ENCODE measurements at regions not wholly inside any gene's neighbourhood (a gene's known extent, or its start where the extent isn't known, plus 50 kb on each side); places are given as distances from the start of the nearest gene placed in this dataset.
"Not testable (repeated sequence)": the region's sequence is repeated elsewhere in the genome, so short reads cannot be mapped to it uniquely, and the experiment has no call there.

DNA sequence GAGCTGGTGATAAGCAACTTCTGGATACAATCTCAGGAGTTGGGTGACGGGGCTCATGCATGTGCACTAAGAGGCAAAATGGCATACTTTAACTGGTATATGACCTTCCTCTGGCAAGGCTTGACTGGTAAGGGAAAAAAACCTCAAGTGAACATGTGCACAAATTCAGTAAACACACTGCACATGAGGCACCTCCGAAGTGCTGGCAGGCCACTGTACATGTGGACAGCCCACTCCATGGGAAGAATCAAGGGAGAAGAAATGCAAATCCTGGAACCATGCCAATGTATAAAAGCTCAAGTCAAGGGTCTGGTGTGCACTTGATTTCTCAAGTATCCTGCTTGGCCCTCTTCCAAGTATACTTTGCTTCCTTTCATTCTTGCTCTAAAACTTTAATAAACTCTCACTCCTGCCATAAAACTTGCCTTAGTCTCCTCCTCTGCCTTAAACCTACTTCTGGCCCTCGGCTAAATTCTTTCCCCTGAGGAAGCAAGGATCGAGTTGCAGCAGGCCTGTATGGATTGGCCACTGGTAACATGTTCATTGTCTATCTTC, 167.2 kb downstream of the RAMP3 start:
- no peak for TF ChIP-seq CTCF (IDR thresholded peaks at IDR 0.05)
- peak in 1 of 4 donors; percentile 3 for DNase-seq
- intact Hi-C loops (cut with DNase I), result no loop called here
- Histone ChIP-seq H3K4me3 (no peak overlapping the region), H3K9me3 (no peaks in the 10 kb centered on the region), H3K27ac (no peak overlapping the region), H3K36me3 (no peaks in the 10 kb centered on the region), H3K27me3 (no peaks in the 10 kb centered on the region), H3K4me1 (no peaks in the 10 kb centered on the region)
- peak; percentile 83 for ATAC-seq

DNA sequence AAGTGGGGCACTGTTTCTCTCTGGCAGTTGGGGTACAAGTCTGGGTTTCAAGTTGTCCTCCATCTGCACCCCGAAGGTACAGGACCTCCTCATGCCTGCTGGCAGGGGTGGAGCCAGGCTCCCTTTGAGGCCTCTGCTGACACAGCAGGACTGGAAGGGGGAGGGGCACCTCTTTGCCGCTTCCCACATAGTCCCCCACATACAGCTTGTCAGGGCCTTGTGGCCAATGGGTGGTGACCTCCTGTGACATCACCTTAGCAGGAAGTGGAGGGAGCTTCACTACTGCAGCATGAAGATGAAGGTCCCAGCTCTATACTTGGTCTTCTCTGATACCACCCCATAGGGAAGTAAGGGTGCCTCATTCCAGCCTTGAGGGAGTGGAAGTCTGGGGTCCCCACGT, 167.8 kb downstream of the RAMP3 start:
- no peak for TF ChIP-seq CTCF (IDR thresholded peaks at IDR 0.05)
- DNase-seq (no peak), ATAC-seq (no peak)
- H3K36me3 ChIP-seq, result no peaks in the 10 kb centered on the region
- no peaks in the 10 kb centered on the region for H3K4me1 ChIP-seq
- no peaks in the 10 kb centered on the region for H3K9me3 ChIP-seq
- H3K27me3 ChIP-seq, result no peaks in the 10 kb centered on the region
- no peak overlapping the region for H3K4me3 ChIP-seq
- intact Hi-C loops (cut with DNase I), result no loop called here
- H3K27ac ChIP-seq, result no peak overlapping the region

- H3K27ac ChIP-seq, result no peak overlapping the region
- H3K36me3 ChIP-seq, result no peaks in the 10 kb centered on the region
- no peak for TF ChIP-seq CTCF (IDR thresholded peaks at IDR 0.05)
- peaks cover 0 to 20% of the 10 kb centered on the region in 2 donors for H3K9me3 ChIP-seq
- DNase-seq, result no peak
- no peaks in the 10 kb centered on the region for H3K27me3 ChIP-seq
- no peaks in the 10 kb centered on the region for H3K4me1 ChIP-seq
- no peak overlapping the region for H3K4me3 ChIP-seq
- intact Hi-C loops (cut with DNase I), result no loop called here
- no peak for ATAC-seq
Observed at GRCh38 chr7:45328403-45328981, 170.9 kb downstream of the RAMP3 start.

GRCh38 chr7:45331563-45331962, 174.0 kb downstream of the RAMP3 start:
- Histone ChIP-seq H3K4me1 (no peaks in the 10 kb centered on the region), H3K4me3 (no peak overlapping the region), H3K9me3 (peaks cover 0 to 26% of the 10 kb centered on the region in 2 donors), H3K27ac (no peak overlapping the region), H3K27me3 (no peaks in the 10 kb centered on the region), H3K36me3 (no peaks in the 10 kb centered on the region)
- intact Hi-C loops (cut with DNase I), result no loop called here
- no peak for TF ChIP-seq CTCF (IDR thresholded peaks at IDR 0.05)
- DNase-seq, result no peak
- ATAC-seq, result no peak

GRCh38 chr7:45335024-45335423, 177.4 kb downstream of the RAMP3 start:
- H3K4me3 ChIP-seq; ATAC-seq; intact Hi-C loops (cut with DNase I); H3K4me1 ChIP-seq; H3K27me3 ChIP-seq; H3K36me3 ChIP-seq; H3K27ac ChIP-seq; DNase-seq: not testable (repeated sequence)
- H3K9me3 ChIP-seq, result peaks cover 0 to 26% of the 10 kb centered on the region in 2 donors

DNA sequence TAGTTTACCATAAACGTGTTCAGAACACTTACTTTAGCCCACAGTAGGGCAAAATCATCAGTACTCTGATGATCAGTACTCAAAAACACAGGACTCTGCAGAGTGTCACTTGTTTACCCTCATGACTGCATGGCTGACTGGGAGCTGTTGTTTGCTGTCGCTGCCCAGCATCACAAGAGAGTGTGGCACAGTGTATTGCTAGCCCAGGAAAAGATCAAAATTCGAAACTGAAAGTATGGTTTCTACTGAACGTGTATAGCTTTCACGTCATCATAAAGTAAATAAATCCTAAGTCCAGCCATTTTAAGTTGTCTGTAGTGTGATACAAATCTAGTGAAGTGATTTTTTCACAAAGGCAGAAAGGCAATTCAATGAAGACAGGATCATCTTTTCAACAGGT, 184.6 kb downstream of the RAMP3 start:
- H3K4me1 ChIP-seq, result no peaks in the 10 kb centered on the region
- no peaks in the 10 kb centered on the region for H3K27me3 ChIP-seq
- DNase-seq (no peak), ATAC-seq (no peak)
- no peak overlapping the region for H3K27ac ChIP-seq
- no peaks in the 10 kb centered on the region for H3K9me3 ChIP-seq
- H3K36me3 ChIP-seq, result no peaks in the 10 kb centered on the region
- no peak for TF ChIP-seq CTCF (IDR thresholded peaks at IDR 0.05)
- intact Hi-C loops (cut with DNase I), result no loop called here
- no peak overlapping the region for H3K4me3 ChIP-seq
